COLO829 (cell line): ENCODE measurements at regions not wholly inside any gene's neighbourhood (a gene's known extent, or its start where the extent isn't known, plus 50 kb on each side); places are given as distances from the start of the nearest gene placed in this dataset.

Experiments used
- DNase-seq: peaks from one replicate; pipeline ENCODE4 v3.0.0; 2012; ENCODE audit warnings: low spot score

GRCh38 chr12:24759155-24759554, 189.7 kb downstream of the BCAT1 start:
- no peak for DNase-seq

DNA sequence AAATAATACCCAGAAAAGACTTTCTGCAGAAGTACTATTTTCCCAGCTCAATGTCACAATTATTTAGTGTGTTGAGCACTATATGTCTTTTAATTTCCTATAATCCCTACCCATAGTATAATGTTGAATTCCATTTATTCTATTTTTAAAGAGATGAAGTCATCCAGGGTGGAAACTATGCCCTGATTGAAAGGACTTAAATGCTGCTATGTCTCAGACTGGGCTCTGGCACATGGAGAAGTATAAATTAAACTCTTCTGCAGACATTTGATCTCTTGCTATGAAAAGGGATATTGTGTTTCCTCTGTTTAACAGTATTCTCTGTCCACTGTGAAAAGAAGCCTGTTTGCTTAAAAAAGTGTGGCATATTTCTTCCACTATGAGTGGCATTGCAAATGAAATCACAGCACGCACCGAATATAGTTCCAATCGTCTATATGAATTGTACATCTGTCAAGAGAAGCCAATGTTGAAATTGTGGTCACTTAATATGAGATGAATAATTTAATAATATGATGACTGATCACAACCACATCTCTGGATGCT, 192.3 kb downstream of the BCAT1 start:
- peak; percentile 62 for DNase-seq

GRCh38 chr12:24754690-24755638, 193.9 kb downstream of the BCAT1 start:
- DNase-seq, result no peak

GRCh38 chr12:24752763-24753462, 196.0 kb downstream of the BCAT1 start:
- no peak for DNase-seq

DNA sequence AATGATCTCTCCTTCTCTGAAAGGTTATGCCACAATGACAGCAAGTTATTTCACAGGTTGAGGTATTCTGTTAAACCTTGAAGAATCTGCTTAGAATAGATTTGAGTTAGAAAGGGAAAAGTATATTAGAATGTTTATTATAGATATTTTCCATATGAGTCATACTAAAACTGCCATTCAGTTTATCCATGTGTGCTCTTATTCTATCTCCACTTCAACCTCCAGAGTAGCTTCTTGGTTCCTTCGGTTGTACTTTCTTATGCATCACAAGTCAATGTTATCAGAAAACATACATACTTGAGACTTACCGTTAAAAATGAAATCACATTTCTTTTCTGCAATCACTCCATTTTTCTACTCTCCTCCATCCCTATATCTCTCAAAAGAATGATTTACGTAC, 197.7 kb downstream of the BCAT1 start:
- no peak for DNase-seq

GRCh38 chr12:24750263-24750662, 198.6 kb downstream of the BCAT1 start:
- no peak for DNase-seq

DNA sequence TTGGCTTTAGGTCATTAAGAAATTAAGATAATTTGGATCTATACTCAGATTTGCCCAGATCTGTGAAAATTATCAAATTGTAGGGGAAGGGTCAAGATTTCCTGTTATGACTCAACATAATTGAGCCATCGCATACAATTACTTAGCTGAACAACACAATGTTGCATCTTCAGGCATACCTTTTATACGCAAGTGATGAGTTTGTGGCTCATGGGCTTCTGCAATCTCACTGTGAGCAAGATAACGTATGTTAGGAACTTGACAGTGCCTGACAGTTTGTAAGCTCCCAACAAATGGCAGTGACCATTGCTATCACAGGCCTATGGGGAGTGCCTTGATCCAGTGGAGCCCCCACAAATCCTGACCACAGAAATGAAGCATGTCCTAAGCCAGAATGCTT, 199.7 kb downstream of the BCAT1 start:
- DNase-seq, result no peak

DNA sequence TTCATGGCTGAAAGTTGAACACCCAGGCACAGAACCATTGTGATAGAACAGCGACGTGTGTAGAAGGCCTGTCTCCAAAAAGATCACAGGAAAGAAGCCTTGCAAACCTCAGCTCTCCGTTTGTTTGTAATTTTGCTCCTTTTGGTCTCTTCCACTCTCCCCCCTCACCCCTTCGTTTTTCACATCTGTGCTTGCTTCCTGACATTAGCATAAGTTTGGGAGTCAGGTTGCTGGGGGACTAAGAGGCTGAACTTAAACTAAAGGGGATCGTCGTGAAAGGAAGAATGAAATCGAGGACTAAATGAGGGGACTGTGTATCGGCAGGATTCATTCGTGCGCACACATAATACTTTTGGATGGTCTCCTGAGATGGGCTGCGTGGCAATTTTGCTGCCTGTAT, 200.6 kb downstream of the BCAT1 start:
- no peak for DNase-seq

DNA sequence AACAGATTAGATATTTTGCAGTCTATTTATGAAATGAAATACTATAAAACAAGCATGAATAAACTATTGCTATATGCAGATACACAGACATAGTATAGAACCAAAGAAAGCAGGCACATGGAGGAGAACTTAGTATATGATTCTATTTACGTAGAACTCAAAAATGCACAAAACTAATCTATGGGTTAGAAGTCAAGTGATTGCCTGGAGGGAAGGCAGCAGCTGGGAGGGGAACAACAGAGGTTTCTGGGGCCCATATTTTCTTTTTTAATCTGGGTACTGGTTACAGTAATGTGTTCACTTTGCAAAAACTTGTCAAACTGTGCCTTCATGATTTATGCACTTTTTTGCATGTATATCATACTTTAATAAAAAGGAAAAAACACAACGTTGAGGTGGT, 202.0 kb downstream of the BCAT1 start:
- no peak for DNase-seq

DNA sequence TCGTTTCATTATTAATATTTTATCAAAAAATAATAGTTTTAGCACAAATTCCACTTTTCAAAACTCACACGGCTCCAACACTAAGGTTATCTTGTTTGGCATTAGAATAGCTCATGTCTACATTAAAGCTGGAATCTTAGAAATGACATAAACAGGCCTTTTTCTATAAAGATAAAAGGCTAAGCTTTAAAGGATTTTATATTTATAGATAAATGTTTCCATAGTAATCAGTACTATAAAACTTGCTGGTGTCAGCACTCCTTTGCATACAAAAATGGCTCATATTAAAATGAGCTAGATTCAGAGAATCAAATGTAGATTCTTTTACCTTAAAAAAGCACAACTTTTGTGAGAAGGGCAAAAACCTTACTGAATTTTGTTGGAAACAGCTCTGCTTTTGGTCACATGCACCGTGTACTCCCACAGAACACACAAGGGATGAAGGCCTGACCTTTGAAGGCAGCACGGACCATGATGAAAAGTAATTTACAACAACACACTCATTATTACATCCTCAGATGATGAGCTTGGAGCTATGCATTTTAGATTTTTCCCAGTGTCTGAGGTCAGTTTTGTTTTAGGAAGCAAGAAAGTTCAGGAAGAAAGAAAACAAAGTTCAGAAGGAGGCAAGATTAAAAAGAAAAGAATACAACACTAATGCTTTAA, 202.8 kb downstream of the BCAT1 start:
- peak; percentile 65 for DNase-seq

DNA sequence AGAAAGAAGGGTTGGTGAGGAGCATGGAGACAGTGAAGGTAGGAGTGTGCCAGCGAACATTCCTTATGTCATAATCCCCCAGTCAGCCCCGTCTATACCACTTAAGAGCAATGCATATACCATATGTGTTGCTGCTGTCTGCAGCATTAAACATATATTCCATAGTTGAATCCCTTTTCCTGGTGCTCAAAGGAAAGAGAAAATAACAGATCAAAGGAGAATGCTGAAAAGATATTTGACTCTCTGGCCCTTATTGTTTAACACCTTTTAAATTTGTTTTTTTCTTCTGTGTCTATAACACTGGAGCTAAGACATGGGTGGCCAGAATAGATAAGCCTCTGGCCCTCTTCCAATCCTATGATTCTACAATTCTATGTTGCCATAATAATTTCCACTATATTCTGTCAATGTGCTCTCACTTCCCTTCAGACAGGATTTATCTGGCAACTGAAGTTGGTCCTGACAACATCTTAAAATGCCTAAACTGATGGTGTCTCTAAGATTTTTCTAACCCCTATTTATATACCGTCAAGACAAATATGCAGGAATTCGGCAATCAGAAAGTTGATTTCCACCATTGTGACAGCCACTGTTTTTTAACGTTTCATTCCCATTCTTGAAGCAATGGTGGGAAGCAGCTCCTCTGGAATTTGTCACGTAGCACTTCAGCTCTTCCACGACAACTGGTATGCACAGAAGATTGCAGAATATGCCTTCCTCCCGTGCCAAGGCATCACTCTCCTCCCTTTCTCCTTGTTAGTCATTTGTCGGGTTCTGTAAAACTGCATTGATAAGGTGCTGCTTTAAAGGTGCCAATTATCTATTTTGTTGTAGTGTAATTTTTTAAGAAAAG, 204.7 kb downstream of the BCAT1 start:
- no peak for DNase-seq

- no peak for DNase-seq
Measured at GRCh38 chr12:24742378-24742777, 206.5 kb downstream of the BCAT1 start.

GRCh38 chr12:24741216-24741615, 207.7 kb downstream of the BCAT1 start:
- DNase-seq, result no peak

DNA sequence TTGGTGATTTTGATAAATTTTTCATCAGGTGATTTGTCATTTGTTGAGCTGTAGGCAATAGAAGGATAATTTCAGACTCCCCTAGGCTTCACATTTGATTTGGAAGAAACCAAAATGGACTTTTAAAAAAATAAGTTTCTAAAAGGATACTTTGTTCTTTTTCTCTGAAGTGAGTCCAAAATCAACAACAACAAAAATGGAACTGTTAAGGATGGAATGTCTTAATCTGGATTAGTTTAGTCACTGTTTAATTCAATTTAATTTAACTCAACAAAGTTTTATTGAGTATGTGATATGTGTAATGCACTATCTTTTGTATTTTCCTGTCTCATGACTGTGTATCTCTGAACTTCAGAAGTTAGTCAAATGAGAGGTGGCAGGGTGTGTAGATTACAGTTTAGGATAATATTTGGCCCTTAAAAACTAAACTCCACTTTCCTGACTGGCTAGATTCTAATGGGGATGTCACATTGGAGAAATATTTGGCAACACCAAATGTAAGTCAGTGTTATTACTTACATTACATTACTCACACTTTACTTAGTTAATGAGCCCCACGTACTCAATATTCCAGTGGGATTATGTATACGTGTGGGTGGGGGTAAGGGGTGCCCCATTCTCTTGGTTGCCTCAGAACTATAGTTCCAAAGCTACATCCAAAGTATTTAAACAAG, 209.7 kb downstream of the BCAT1 start:
- DNase-seq, result peak; percentile 38

DNA sequence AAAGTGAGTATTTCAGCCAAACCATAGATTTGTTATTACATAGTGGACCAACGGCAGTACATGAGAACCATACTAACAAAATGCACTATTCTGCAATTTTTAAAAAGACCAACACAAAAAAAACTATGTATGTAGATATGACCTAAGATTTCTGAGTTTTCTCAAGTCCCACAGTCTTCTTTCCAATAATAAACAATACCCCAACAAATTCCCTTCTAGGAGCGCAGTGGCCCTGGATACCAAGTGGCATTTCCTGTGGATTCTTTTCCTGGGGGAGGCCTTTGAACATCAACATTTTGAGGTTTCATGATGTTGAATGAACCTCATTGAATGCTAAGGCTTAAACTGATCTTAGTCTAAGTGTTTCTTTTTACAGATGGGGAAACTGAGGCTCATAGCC, 210.5 kb downstream of the BCAT1 start:
- DNase-seq, result no peak

GRCh38 chr12:24731596-24731995, 217.3 kb downstream of the BCAT1 start:
- DNase-seq, result no peak

DNA sequence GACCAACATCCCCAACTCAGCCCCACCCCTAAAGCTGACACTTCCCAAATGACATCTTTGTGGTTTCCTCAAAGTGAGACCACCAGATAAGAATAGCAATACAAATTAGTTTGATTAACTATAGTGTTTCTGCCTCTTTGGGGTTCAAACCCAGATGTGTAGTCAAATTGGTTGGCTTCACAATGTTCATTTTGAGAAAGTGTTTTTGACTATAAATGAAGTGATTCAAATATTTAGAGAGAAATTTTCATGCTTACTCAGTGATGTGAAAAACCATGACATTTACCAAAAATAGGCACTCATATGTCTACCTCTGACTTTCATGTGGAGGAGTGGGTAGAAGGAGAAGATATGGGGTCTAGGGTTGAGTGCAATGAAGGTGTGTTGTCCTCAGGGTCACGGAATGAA, 218.4 kb downstream of the BCAT1 start:
- no peak for DNase-seq

DNA sequence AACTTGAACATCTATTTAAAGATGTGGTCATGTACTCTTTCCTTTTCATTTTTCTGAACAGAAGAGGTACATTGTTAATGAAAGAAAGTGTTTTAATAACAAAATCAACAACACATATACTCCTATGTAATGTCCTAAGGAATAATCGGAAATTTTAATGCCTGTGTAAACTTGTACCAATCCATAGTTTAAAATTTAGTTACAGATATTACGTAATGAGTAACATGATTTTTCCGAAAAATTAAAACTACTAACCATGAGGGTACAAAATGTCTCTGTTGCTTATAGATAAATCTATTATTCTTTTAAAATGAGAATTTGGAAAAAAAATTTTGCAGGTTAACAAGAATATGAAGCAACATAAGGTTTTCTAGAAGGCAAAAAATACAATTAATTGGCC, 220.1 kb downstream of the BCAT1 start:
- DNase-seq, result no peak

GRCh38 chr12:24728366-24728765, 220.5 kb downstream of the BCAT1 start:
- peak; percentile 53 for DNase-seq

DNA sequence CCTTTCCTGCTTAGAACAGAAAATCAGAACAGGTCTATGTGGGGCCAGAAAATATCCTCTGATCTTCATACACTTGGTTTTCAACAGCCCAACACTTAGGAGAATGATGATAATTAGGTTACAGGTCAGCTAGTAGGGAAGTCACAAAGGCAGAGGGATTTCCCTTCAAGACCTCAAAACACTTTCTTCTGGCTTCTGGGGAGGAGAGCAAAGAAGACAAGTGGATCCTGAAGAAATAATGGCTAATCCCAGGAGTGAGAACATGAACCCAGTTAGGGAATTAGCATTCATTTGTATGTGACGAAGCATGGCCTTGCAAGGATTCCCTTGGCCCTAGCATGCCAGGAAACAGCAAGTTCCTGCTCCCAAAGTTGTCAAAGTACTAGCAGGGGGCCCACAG, 223.3 kb downstream of the BCAT1 start:
- no peak for DNase-seq

DNA sequence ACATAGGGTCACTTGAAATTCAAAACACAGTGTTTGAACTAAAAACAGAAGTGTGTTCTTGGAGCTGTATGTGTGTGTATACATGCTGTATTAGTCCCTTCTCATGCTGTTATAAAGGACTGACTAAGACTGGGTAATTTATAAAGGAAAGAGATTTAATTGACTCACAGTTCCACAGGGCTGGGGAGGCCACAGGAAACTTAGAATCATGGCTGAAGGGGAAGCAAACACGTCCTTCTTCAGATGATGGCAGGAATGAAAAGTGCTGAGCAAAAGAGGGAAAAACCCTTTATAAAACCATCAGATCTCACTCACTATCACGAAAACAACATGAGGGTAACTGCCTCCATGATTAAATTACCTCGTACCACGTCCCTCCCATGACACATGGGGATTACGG, 224.1 kb downstream of the BCAT1 start:
- DNase-seq, result no peak
